GM19043 (cell line): ENCODE measurements at regions not wholly inside any gene's neighbourhood (a gene's known extent, or its start where the extent isn't known, plus 50 kb on each side); places are given as distances from the start of the nearest gene placed in this dataset.

Experiments
- ATAC-seq: cut with Tn5 transposase; IDR thresholded peaks from one replicate; pipeline ENCODE4 v1.9.1; 2021; ENCODE audit warnings: low read depth; ENCODE audit not compliant: unreplicated experiment

- no peak for ATAC-seq
Measured at GRCh38 chr6:95768539-95768938, 191.2 kb downstream of the MANEA start.

- no peak for ATAC-seq
Measured at GRCh38 chr6:95777338-95777737, 200.0 kb downstream of the MANEA start.

- no peak for ATAC-seq
Measured at GRCh38 chr6:95780037-95780436, 202.7 kb downstream of the MANEA start.

- no peak for ATAC-seq
Measured at GRCh38 chr6:95784019-95784418, 206.7 kb downstream of the MANEA start.

- no peak for ATAC-seq
Measured at GRCh38 chr6:95784869-95785268, 207.5 kb downstream of the MANEA start.

GRCh38 chr6:95785785-95786184, 208.4 kb downstream of the MANEA start:
- no peak for ATAC-seq

- no peak for ATAC-seq
Measured at GRCh38 chr6:95786802-95787201, 209.5 kb downstream of the MANEA start.

GRCh38 chr6:95790787-95791186, 213.5 kb downstream of the MANEA start:
- no peak for ATAC-seq

GRCh38 chr6:95794749-95795148, 217.4 kb downstream of the MANEA start:
- ATAC-seq: no peak

GRCh38 chr6:95795927-95796326, 218.6 kb downstream of the MANEA start:
- ATAC-seq: no peak

GRCh38 chr6:95797054-95797453, 218.7 kb upstream of the FUT9 start:
- no peak for ATAC-seq

GRCh38 chr6:95802978-95803377, 212.8 kb upstream of the FUT9 start:
- ATAC-seq: no peak

GRCh38 chr6:95803889-95804288, 211.9 kb upstream of the FUT9 start:
- no peak for ATAC-seq

- no peak for ATAC-seq
Measured at GRCh38 chr6:95804847-95805541, 210.8 kb upstream of the FUT9 start.

- ATAC-seq: no peak
Measured at GRCh38 chr6:95805699-95806098, 210.1 kb upstream of the FUT9 start.

GRCh38 chr6:95815389-95816056, 200.3 kb upstream of the FUT9 start:
- ATAC-seq: no peak

GRCh38 chr6:95819461-95819860, 196.3 kb upstream of the FUT9 start:
- ATAC-seq: no peak

- no peak for ATAC-seq
Measured at GRCh38 chr6:95819939-95820338, 195.8 kb upstream of the FUT9 start.

- no peak for ATAC-seq
Measured at GRCh38 chr6:95830859-95831557, 184.8 kb upstream of the FUT9 start.

- no peak for ATAC-seq
Measured at GRCh38 chr6:95837890-95838289, 177.9 kb upstream of the FUT9 start.

- ATAC-seq: no peak
Measured at GRCh38 chr6:95841560-95841959, 174.2 kb upstream of the FUT9 start.

GRCh38 chr6:95846652-95847051, 169.1 kb upstream of the FUT9 start:
- ATAC-seq: no peak
